KOPT-K1 (cell line): ENCODE measurements at regions not wholly inside any gene's neighbourhood (a gene's known extent, or its start where the extent isn't known, plus 50 kb on each side); places are given as distances from the start of the nearest gene placed in this dataset.
"Not testable (repeated sequence)": the region's sequence is repeated elsewhere in the genome, so short reads cannot be mapped to it uniquely, and the experiment has no call there.

Source experiments
- H3K27ac ChIP-seq: fragments of 200-600 bp; sonication (generic); 2 replicates; pipeline ENCODE4 v1.5.1; 2016; ENCODE audit warnings: antibody characterized with exemption, mild to moderate bottlenecking, low read depth, low read length; ENCODE audit not compliant: poor library complexity, severe bottlenecking
- H3K36me3 ChIP-seq: fragments of 200-600 bp; sonication (generic); 2 replicates; pipeline ENCODE4 v1.5.1; 2017; ENCODE audit warnings: antibody characterized with exemption, mild to moderate bottlenecking, low read length, moderate library complexity; ENCODE audit not compliant: insufficient read depth
- H3K9me3 ChIP-seq: fragments of 200-600 bp; sonication (generic); 2 replicates; pipeline ENCODE4 v1.5.1; 2017; ENCODE audit warnings: antibody characterized with exemption, low read length, mild to moderate bottlenecking; ENCODE audit not compliant: insufficient read depth, poor library complexity, severe bottlenecking

GRCh38 chr11:64428693-64429092 lies 69.7 kb downstream of the RPS6KA4 start:
- H3K9me3 ChIP-seq, result no peaks in the 10 kb centered on the region

GRCh38 chr11:64429970-64430369 lies 71.0 kb downstream of the RPS6KA4 start:
- no peak overlapping the region for H3K27ac ChIP-seq
- H3K9me3 ChIP-seq, result no peaks in the 10 kb centered on the region
- H3K36me3 ChIP-seq, result no peaks in the 10 kb centered on the region

More at GRCh38 chr11:64428693-64429092, 69.7 kb downstream of the RPS6KA4 start:
- Histone ChIP-seq H3K36me3 (no peaks in the 10 kb centered on the region), H3K27ac (no peak overlapping the region)

GRCh38 chr11:64430645-64431044 lies 71.7 kb downstream of the RPS6KA4 start:
- Histone ChIP-seq H3K27ac (no peak overlapping the region), H3K9me3 (no peaks in the 10 kb centered on the region), H3K36me3 (no peaks in the 10 kb centered on the region)

GRCh38 chr11:64436000-64436399 lies 77.0 kb downstream of the RPS6KA4 start:
- Histone ChIP-seq H3K36me3 (no peaks in the 10 kb centered on the region), H3K9me3 (no peaks in the 10 kb centered on the region), H3K27ac (no peak overlapping the region)

- Histone ChIP-seq H3K9me3 (no peaks in the 10 kb centered on the region), H3K27ac (no peak overlapping the region), H3K36me3 (no peaks in the 10 kb centered on the region)
Measured at GRCh38 chr11:64437426-64437825, 78.5 kb downstream of the RPS6KA4 start.

GRCh38 chr11:64438986-64439771 lies 80.2 kb downstream of the RPS6KA4 start:
- Histone ChIP-seq H3K9me3 (no peaks in the 10 kb centered on the region), H3K27ac (no peak overlapping the region), H3K36me3 (no peaks in the 10 kb centered on the region)

- H3K9me3 ChIP-seq, H3K27ac ChIP-seq, H3K36me3 ChIP-seq: not testable (repeated sequence)
Measured at GRCh38 chr11:64439772-64440491, 81.0 kb downstream of the RPS6KA4 start.

GRCh38 chr11:64441127-64441526 lies 82.2 kb downstream of the RPS6KA4 start:
- no peaks in the 10 kb centered on the region for H3K36me3 ChIP-seq
- no peak overlapping the region for H3K27ac ChIP-seq
- no peaks in the 10 kb centered on the region for H3K9me3 ChIP-seq

GRCh38 chr11:64443001-64443400 lies 84.0 kb downstream of the RPS6KA4 start:
- no peaks in the 10 kb centered on the region for H3K9me3 ChIP-seq
- H3K36me3 ChIP-seq, result no peaks in the 10 kb centered on the region

GRCh38 chr11:64444838-64445441 lies 86.0 kb downstream of the RPS6KA4 start:
- H3K36me3 ChIP-seq, result no peaks in the 10 kb centered on the region
- no peak overlapping the region for H3K27ac ChIP-seq
- H3K9me3 ChIP-seq, result no peaks in the 10 kb centered on the region

More at GRCh38 chr11:64443001-64443400, 84.0 kb downstream of the RPS6KA4 start:
- no peak overlapping the region for H3K27ac ChIP-seq

GRCh38 chr11:64445651-64446050 lies 86.7 kb downstream of the RPS6KA4 start:
- Histone ChIP-seq H3K9me3 (no peaks in the 10 kb centered on the region), H3K27ac (no peak overlapping the region), H3K36me3 (no peaks in the 10 kb centered on the region)

GRCh38 chr11:64447831-64448598 lies 89.1 kb downstream of the RPS6KA4 start:
- no peaks in the 10 kb centered on the region for H3K36me3 ChIP-seq
- no peak overlapping the region for H3K27ac ChIP-seq
- H3K9me3 ChIP-seq, result no peaks in the 10 kb centered on the region

GRCh38 chr11:64448599-64449380 lies 89.8 kb downstream of the RPS6KA4 start:
- H3K27ac ChIP-seq, result no peak overlapping the region

More at GRCh38 chr11:64448599-64449380, 89.8 kb downstream of the RPS6KA4 start:
- H3K9me3 ChIP-seq, result no peaks in the 10 kb centered on the region
- no peaks in the 10 kb centered on the region for H3K36me3 ChIP-seq
